ENCODE measurements at regions not wholly inside any gene's neighbourhood (a gene's known extent, or its start where the extent isn't known, plus 50 kb on each side); places are given as distances from the start of the nearest gene placed in this dataset.
"Not testable (repeated sequence)": the region's sequence is repeated elsewhere in the genome, so short reads cannot be mapped to it uniquely, and the experiment has no call there.

DNA sequence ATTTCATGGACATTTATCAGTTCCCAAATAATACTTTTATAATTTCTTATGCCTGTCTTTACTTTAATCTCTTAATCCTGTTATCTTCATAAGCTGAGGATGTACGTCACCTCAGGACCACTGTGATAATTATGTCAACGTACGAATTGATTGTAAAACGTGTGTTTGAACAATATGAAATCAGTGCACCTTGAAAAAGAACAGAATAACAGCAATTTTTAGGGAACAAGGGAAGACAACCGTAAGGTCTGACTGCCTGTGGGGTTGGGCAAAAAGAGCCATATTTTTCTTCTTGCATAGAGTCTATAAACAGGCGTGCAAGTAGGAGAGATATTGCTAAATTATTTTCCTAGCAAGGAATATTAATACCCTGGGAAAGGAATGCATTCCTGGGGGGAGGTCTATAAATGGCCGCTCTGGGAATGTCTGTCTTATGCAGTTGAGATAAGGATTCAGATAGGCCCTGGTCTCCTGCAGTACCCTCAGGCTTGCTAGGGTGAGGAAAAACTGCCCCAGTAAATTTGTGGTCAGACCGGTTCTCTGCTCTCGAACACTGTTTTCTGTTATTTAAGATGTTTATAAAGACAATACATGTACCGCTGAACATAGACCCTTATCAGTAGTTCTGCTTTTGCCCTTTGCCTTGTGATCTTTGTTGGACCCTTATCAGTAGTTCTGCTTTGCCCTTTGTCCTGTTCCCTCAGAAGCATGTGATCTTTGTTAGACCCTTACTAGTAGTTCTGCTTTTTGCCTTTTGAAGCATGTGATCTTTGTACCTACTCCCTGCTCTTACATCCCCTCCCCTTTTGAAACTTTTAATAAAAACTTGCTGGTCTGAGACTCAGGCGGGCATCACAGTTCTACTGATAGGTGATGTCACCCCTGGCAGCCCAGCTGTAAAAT lies 83.4 kb upstream of the SERBP1 start:
- POLR2A ChIA-PET; H3K27ac Mint-ChIP-seq; CTCF ChIA-PET; H3K4me3 Mint-ChIP-seq; DNase-seq (ENCODE audit: low spot score); ATAC-seq: not testable (repeated sequence)
- Mint-ChIP-seq H3K27me3 (ENCODE audit: low read depth) (peaks cover 98% of the 10 kb centered on the region), H3K9me3 (peaks cover 36% of the 10 kb centered on the region), H3K36me3 (peaks cover 41% of the 10 kb centered on the region), H3K4me1 (peaks cover 10% of the 10 kb centered on the region)

DNA sequence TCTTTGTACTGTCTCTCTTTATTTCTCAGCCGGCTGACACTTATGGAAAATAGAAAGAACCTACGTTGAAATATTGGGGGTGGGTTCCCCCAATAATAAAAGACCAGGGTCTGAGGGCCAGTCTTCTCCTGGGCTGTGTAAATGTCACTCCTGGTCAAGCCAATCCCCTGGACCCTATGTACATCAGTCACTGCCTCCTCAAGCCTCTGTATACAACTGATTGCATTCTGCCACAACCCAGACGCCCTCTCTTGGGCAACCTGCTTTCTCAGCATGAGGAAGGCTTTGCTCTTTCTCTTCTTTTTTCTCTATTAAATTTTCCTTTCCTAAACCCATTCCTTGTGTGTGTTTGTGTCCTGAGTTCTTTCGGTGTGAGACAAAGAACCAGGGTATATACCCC lies 84.1 kb upstream of the SERBP1 start:
- ChIA-PET CTCF (interaction anchor here (1.9 kb wide), 1 partner anchor 18 kb away, joined by 8 read pairs; no protein-coding TSS in a partner anchor), POLR2A (no interaction called here)
- H3K36me3 Mint-ChIP-seq: peaks cover 38% of the 10 kb centered on the region
- H3K27me3 Mint-ChIP-seq (ENCODE audit: low read depth): peaks cover 98% of the 10 kb centered on the region
- no peak for TF ChIP-seq ZNF121 (CRISPR knock-in tag; IDR thresholded peaks at IDR 0.05)
- no peak for TF ChIP-seq ATF1 (CRISPR knock-in tag; IDR thresholded peaks at IDR 0.05)
- TF ChIP-seq FOXK1 (CRISPR knock-in tag; IDR thresholded peaks at IDR 0.05): no peak
- no peak for TF ChIP-seq ZNF416 (CRISPR knock-in tag; IDR thresholded peaks at IDR 0.05)
- TF ChIP-seq MXD4 (CRISPR knock-in tag; IDR thresholded peaks at IDR 0.05; ENCODE audit: borderline replicate concordance): no peak
- ATAC-seq (no peak), DNase-seq (ENCODE audit: low spot score) (no peak)
- H3K4me1 Mint-ChIP-seq: peaks cover 10% of the 10 kb centered on the region
- no peak overlapping the region for H3K27ac Mint-ChIP-seq
- H3K4me3 Mint-ChIP-seq: no peak overlapping the region
- peaks cover 32% of the 10 kb centered on the region for H3K9me3 Mint-ChIP-seq

DNA sequence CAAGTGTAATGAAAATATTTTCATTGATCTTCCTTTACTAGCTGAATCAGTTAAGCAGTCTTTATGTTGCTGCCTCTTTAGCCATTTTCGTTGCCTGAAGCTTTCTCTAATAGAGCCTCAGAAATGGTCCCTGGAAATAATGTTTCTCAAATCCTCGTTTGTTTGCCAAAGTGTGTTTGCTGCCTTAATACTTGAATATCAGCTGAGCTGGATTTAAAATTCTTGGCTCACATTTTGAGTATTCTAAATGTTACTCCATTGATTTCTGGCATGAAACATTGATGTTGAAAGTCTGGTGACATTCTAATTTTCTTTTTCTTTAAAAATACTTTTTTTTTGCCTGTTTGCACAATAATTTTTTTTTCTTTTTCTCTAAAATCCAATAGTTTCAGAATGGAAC lies 84.6 kb upstream of the SERBP1 start:
- Mint-ChIP-seq H3K27me3 (ENCODE audit: low read depth) (peaks cover 98% of the 10 kb centered on the region), H3K9me3 (peaks cover 30% of the 10 kb centered on the region), H3K27ac (no peak overlapping the region), H3K36me3 (peaks cover 36% of the 10 kb centered on the region), H3K4me1 (peaks cover 10% of the 10 kb centered on the region), H3K4me3 (no peak overlapping the region)
- no peak for DNase-seq (ENCODE audit: low spot score)
- ChIA-PET CTCF (interaction anchor here (1.2 to 1.9 kb wide), 5 partner anchors 9 to 302 kb away, joined by 3 to 10 read pairs (median 6); no protein-coding TSS in a partner anchor), POLR2A (no interaction called here)
- TF ChIP-seq USF2 (CRISPR knock-in tag; IDR thresholded peaks at IDR 0.05) (no peak), TP53 (CRISPR knock-in tag; IDR thresholded peaks at IDR 0.05) (no peak), ETV6 (CRISPR knock-in tag; IDR thresholded peaks at IDR 0.05) (no peak), TEAD4 (CRISPR knock-in tag; IDR thresholded peaks at IDR 0.05) (no peak)
- TF ChIP-seq, protein P1, sequence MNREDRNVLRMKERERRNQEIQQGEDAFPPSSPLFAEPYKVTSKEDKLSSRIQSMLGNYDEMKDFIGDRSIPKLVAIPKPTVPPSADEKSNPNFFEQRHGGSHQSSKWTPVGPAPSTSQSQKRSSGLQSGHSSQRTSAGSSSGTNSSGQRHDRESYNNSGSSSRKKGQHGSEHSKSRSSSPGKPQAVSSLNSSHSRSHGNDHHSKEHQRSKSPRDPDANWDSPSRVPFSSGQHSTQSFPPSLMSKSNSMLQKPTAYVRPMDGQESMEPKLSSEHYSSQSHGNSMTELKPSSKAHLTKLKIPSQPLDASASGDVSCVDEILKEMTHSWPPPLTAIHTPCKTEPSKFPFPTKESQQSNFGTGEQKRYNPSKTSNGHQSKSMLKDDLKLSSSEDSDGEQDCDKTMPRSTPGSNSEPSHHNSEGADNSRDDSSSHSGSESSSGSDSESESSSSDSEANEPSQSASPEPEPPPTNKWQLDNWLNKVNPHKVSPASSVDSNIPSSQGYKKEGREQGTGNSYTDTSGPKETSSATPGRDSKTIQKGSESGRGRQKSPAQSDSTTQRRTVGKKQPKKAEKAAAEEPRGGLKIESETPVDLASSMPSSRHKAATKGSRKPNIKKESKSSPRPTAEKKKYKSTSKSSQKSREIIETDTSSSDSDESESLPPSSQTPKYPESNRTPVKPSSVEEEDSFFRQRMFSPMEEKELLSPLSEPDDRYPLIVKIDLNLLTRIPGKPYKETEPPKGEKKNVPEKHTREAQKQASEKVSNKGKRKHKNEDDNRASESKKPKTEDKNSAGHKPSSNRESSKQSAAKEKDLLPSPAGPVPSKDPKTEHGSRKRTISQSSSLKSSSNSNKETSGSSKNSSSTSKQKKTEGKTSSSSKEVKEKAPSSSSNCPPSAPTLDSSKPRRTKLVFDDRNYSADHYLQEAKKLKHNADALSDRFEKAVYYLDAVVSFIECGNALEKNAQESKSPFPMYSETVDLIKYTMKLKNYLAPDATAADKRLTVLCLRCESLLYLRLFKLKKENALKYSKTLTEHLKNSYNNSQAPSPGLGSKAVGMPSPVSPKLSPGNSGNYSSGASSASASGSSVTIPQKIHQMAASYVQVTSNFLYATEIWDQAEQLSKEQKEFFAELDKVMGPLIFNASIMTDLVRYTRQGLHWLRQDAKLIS (CRISPR knock-in tag; IDR thresholded peaks at IDR 0.05; ENCODE audit: borderline replicate concordance): no peak
- TF ChIP-seq, protein P2, sequence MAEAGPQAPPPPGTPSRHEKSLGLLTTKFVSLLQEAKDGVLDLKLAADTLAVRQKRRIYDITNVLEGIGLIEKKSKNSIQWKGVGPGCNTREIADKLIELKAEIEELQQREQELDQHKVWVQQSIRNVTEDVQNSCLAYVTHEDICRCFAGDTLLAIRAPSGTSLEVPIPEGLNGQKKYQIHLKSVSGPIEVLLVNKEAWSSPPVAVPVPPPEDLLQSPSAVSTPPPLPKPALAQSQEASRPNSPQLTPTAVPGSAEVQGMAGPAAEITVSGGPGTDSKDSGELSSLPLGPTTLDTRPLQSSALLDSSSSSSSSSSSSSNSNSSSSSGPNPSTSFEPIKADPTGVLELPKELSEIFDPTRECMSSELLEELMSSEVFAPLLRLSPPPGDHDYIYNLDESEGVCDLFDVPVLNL (CRISPR knock-in tag; IDR thresholded peaks at IDR 0.05; ENCODE audit: borderline replicate concordance, low read depth): no peak
- TF ChIP-seq, protein P3, sequence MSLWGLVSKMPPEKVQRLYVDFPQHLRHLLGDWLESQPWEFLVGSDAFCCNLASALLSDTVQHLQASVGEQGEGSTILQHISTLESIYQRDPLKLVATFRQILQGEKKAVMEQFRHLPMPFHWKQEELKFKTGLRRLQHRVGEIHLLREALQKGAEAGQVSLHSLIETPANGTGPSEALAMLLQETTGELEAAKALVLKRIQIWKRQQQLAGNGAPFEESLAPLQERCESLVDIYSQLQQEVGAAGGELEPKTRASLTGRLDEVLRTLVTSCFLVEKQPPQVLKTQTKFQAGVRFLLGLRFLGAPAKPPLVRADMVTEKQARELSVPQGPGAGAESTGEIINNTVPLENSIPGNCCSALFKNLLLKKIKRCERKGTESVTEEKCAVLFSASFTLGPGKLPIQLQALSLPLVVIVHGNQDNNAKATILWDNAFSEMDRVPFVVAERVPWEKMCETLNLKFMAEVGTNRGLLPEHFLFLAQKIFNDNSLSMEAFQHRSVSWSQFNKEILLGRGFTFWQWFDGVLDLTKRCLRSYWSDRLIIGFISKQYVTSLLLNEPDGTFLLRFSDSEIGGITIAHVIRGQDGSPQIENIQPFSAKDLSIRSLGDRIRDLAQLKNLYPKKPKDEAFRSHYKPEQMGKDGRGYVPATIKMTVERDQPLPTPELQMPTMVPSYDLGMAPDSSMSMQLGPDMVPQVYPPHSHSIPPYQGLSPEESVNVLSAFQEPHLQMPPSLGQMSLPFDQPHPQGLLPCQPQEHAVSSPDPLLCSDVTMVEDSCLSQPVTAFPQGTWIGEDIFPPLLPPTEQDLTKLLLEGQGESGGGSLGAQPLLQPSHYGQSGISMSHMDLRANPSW (CRISPR knock-in tag; conservative IDR thresholded peaks at IDR 0.05; ENCODE audit: low read depth): no peak
- ATAC-seq: no peak
